SK-N-MC (cell line): ENCODE measurements at regions not wholly inside any gene's neighbourhood (a gene's known extent, or its start where the extent isn't known, plus 50 kb on each side); places are given as distances from the start of the nearest gene placed in this dataset.

ENCODE experiments used
- EZH2 ChIP-seq: fragments of 200-600 bp; sonication (generic); IDR thresholded peaks from one replicate; pipeline ENCODE4 v1.6.1; 2017; ENCODE audit warnings: antibody characterized with exemption
- POLR2AphosphoS5 ChIP-seq: IDR thresholded peaks from 2 replicates; pipeline ENCODE4 v1.6.1; 2012; ENCODE audit warnings: mild to moderate bottlenecking, low read depth, low read length, borderline replicate concordance

DNA sequence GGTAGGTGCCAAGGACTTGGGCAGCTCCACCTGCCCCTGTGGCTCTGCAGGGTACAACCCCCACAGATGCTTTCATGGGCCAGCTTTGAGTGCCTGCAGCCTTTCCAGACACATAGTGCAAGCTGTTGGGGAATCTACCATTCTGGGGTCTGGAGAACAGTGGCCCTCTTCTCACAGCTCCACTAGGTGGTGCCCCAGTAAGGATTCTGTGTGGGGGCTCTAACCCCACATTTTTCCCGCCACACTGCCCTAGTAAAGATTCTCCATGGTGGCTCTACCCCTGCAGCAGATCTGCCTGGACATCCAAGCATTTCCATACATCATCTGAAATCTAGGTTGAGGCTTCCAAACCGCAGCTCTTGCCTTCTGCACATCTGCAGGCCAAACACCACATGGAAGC is 149.7 kb upstream of the FNDC3A start:
- TF ChIP-seq POLR2AphosphoS5 (no peak), EZH2 (no peak)
